Panc1 (cell line): ENCODE measurements at regions not wholly inside any gene's neighbourhood (a gene's known extent, or its start where the extent isn't known, plus 50 kb on each side); places are given as distances from the start of the nearest gene placed in this dataset.

Experiments used
- ATAC-seq: fragments of 200-7000 bp; cut with Tn5 transposase; 2 replicates; pipeline ENCODE4 v1.9.1; 2020; ENCODE audit warnings: mild to moderate bottlenecking, moderate library complexity
- BruUV-seq: library from RNA; stranded (reverse); fragments of 400-500 nt; replicated peaks from 2 replicates; lab custom pipeline; 2021; lab: Mats Ljungman, UMichigan
- CTCF ChIA-PET: fragments of 300-600 bp; sonication (Branson Sonifier 250); formaldehyde crosslinking; loops from one replicate; lab custom pipeline; 2022; ENCODE audit warnings: antibody characterized with exemption; lab: Charles Lee
- POLR2A ChIA-PET: fragments of 300-600 bp; sonication (Branson Sonifier 250); formaldehyde crosslinking; loops from one replicate; lab custom pipeline; 2022; ENCODE audit warnings: antibody characterized with exemption; lab: Charles Lee
- DNase-seq: peaks from one replicate; pipeline ENCODE4 v3.0.0-alpha.2; 2010; ENCODE audit warnings: low read depth, low spot score
- H3K27ac ChIP-seq: 2 replicates; pipeline ENCODE4 v1.5.1; 2011; ENCODE audit warnings: mild to moderate bottlenecking, low read length, inconsistent platforms
- H3K27me3 ChIP-seq: fragments of 200-500 bp; sonication (Bioruptor generic); 2 replicates; pipeline ENCODE4 v1.6.0; 2014; ENCODE audit warnings: low read length, inconsistent platforms; ENCODE audit not compliant: control insufficient read depth, insufficient read depth
- H3K36me3 ChIP-seq: fragments of 200-500 bp; sonication (Bioruptor generic); 2 replicates; pipeline ENCODE4 v1.5.1; 2014; ENCODE audit warnings: inconsistent platforms, mild to moderate bottlenecking, low read length, moderate library complexity; ENCODE audit not compliant: control insufficient read depth, insufficient read depth
- H3K4me1 ChIP-seq: 2 replicates; pipeline ENCODE4 v1.5.1; 2011; ENCODE audit warnings: inconsistent platforms, mild to moderate bottlenecking, low read length, moderate library complexity; ENCODE audit not compliant: control insufficient read depth, insufficient read depth
- H3K4me3 ChIP-seq, 2 experiments: 2 replicates each; pipeline ENCODE4 v1.5.1; 2011 to 2012; ENCODE audit warnings: low read depth in 2 of 2, low read length in 2 of 2, mild to moderate bottlenecking in 2 of 2, inconsistent platforms in 1 of 2, moderate library complexity in 1 of 2
- H3K9me3 ChIP-seq: fragments of 200-500 bp; sonication (Bioruptor generic); 2 replicates; pipeline ENCODE4 v1.5.1; 2014; ENCODE audit warnings: low read depth, mild to moderate bottlenecking, inconsistent platforms, low read length, moderate library complexity; ENCODE audit not compliant: control insufficient read depth, insufficient read depth
- POLR2AphosphoS5 ChIP-seq: IDR thresholded peaks from 2 replicates; pipeline ENCODE4 v1.6.1; 2012; ENCODE audit warnings: mild to moderate bottlenecking, low read depth, low read length, moderate library complexity
- SIN3A ChIP-seq: IDR thresholded peaks from 2 replicates; pipeline ENCODE4 v1.6.1; 2012; ENCODE audit warnings: low read depth, mild to moderate bottlenecking, low read length, moderate library complexity, borderline replicate concordance; ENCODE audit not compliant: insufficient read depth
- TCF7L2 ChIP-seq: IDR thresholded peaks from 2 replicates; pipeline ENCODE4 v1.6.1; 2011; ENCODE audit warnings: mild to moderate bottlenecking, low read depth, low read length, inconsistent platforms
- in situ Hi-C: cut with HindIII; loops from 2 replicates; pipeline ENCODE4 v1.10.0; 2016; ENCODE audit warnings: low sequenced_read_pairs, low pct_unique_long_range_greater_than_20kb
- intact Hi-C: fragments of 100-400 bp; cut with micrococcal nuclease; formaldehyde crosslinking; loops from one replicate; pipeline ENCODE4 v1.10.0; 2022; ENCODE audit not compliant: unreplicated experiment
- TF ChIP-seq, protein P1 (sequence below): fragments of 450-650 bp; IDR thresholded peaks from 2 replicates; pipeline ENCODE4 v1.5.1; 2017; ENCODE audit warnings: mild to moderate bottlenecking
- TF ChIP-seq, protein P2 (sequence below), 2 experiments: IDR thresholded peaks; 2 replicates each; pipeline ENCODE4 v1.6.1; 2011 to 2012; ENCODE audit warnings: low read depth in 2 of 2, control low read depth in 1 of 2, low read length in 1 of 2, mild to moderate bottlenecking in 1 of 2, moderate library complexity in 1 of 2; ENCODE audit not compliant: insufficient read depth in 1 of 2

GRCh38 chr3:127384717-127385539 lies 97.1 kb upstream of the PRR20G start:
- H3K36me3 ChIP-seq, result no peaks in the 10 kb centered on the region
- H3K9me3 ChIP-seq, result 0 out of 2 replicates have a peak, but pooled peaks cover 4% of the 10 kb centered on the region
- H3K4me3 ChIP-seq, result no peak overlapping the region
- intact Hi-C loops, result no loop called here
- ChIA-PET CTCF (interaction anchor here (1.6 kb wide), 1 partner anchor 11 kb away, joined by 3 read pairs; no protein-coding TSS in a partner anchor), POLR2A (no interaction called here)
- no TSS peak for BruUV-seq
- TF ChIP-seq SIN3A (no peak), POLR2AphosphoS5 (no peak), TCF7L2 (no peak)
- TF ChIP-seq, protein P1, sequence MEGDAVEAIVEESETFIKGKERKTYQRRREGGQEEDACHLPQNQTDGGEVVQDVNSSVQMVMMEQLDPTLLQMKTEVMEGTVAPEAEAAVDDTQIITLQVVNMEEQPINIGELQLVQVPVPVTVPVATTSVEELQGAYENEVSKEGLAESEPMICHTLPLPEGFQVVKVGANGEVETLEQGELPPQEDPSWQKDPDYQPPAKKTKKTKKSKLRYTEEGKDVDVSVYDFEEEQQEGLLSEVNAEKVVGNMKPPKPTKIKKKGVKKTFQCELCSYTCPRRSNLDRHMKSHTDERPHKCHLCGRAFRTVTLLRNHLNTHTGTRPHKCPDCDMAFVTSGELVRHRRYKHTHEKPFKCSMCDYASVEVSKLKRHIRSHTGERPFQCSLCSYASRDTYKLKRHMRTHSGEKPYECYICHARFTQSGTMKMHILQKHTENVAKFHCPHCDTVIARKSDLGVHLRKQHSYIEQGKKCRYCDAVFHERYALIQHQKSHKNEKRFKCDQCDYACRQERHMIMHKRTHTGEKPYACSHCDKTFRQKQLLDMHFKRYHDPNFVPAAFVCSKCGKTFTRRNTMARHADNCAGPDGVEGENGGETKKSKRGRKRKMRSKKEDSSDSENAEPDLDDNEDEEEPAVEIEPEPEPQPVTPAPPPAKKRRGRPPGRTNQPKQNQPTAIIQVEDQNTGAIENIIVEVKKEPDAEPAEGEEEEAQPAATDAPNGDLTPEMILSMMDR, result no peak
- TF ChIP-seq, protein P2, sequence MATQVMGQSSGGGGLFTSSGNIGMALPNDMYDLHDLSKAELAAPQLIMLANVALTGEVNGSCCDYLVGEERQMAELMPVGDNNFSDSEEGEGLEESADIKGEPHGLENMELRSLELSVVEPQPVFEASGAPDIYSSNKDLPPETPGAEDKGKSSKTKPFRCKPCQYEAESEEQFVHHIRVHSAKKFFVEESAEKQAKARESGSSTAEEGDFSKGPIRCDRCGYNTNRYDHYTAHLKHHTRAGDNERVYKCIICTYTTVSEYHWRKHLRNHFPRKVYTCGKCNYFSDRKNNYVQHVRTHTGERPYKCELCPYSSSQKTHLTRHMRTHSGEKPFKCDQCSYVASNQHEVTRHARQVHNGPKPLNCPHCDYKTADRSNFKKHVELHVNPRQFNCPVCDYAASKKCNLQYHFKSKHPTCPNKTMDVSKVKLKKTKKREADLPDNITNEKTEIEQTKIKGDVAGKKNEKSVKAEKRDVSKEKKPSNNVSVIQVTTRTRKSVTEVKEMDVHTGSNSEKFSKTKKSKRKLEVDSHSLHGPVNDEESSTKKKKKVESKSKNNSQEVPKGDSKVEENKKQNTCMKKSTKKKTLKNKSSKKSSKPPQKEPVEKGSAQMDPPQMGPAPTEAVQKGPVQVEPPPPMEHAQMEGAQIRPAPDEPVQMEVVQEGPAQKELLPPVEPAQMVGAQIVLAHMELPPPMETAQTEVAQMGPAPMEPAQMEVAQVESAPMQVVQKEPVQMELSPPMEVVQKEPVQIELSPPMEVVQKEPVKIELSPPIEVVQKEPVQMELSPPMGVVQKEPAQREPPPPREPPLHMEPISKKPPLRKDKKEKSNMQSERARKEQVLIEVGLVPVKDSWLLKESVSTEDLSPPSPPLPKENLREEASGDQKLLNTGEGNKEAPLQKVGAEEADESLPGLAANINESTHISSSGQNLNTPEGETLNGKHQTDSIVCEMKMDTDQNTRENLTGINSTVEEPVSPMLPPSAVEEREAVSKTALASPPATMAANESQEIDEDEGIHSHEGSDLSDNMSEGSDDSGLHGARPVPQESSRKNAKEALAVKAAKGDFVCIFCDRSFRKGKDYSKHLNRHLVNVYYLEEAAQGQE (IDR thresholded peaks at IDR 0.05; ENCODE audit: insufficient read depth in 1 of 2, low read depth in 2 of 2, low read length in 1 of 2), result no peak
- ATAC-seq, result no peak
- in situ Hi-C loops, result no loop called here
- DNase-seq, result no peak
- no peak overlapping the region for H3K27ac ChIP-seq
- H3K4me1 ChIP-seq, result no peaks in the 10 kb centered on the region
- peaks cover 18% of the 10 kb centered on the region for H3K27me3 ChIP-seq

DNA sequence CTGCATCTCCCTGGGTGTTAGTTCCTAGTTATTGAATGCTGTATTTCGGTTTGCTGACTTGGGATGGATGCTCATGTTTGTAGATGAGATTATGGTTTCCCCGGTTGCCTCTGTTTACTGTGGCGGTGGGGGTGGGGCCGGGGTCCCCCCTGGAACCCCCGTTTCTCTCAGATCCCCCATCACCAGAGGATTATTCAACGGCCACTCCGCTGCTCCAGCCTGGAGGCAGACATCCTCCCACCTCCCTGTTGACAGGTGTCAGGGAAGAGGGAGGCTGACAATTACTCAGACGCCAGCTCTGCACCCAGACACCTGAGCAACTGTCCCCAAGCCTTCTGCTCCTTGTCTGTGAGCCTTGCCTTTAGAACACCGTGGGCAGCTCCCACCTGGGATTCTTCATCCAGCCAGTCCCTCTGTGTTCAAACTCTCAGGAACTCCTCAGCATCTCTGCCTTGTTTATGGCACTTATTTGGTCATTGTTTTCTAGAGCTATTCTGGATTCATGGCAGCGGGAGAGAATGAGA lies 95.9 kb upstream of the PRR20G start:
- Histone ChIP-seq H3K36me3 (no peaks in the 10 kb centered on the region), H3K9me3 (0 out of 2 replicates have a peak, but pooled peaks cover 4% of the 10 kb centered on the region), H3K4me3 (no peak overlapping the region), H3K27ac (no peak overlapping the region), H3K27me3 (peaks cover 17% of the 10 kb centered on the region), H3K4me1 (no peaks in the 10 kb centered on the region)
- in situ Hi-C loops, result no loop called here
- no peak for TF ChIP-seq POLR2AphosphoS5
- TF ChIP-seq, protein P2 (IDR thresholded peaks at IDR 0.05; ENCODE audit: insufficient read depth in 1 of 2, low read depth in 2 of 2, low read length in 1 of 2), result no peak
- TF ChIP-seq SIN3A, result no peak
- DNase-seq (no peak), ATAC-seq (no peak)
- POLR2A ChIA-PET, result no interaction called here
- no TSS peak for BruUV-seq
- intact Hi-C loops, result no loop called here
- CTCF ChIA-PET, result no interaction called here
